Hepatocyte (in vitro differentiated cells): ENCODE measurements at regions not wholly inside any gene's neighbourhood (a gene's known extent, or its start where the extent isn't known, plus 50 kb on each side); places are given as distances from the start of the nearest gene placed in this dataset.

Experiments used
- DNase-seq: peaks from one replicate; pipeline ENCODE4 v3.0.0-alpha.2; 2016; ENCODE audit warnings: low spot score
- H2AFZ ChIP-seq: fragments of 200-600 bp; sonication (generic); 2 replicates; pipeline ENCODE4 v1.6.0; 2016; ENCODE audit warnings: antibody characterized with exemption, mild to moderate bottlenecking
- H3K27ac ChIP-seq: fragments of 200-600 bp; sonication (generic); 2 replicates; pipeline ENCODE4 v1.5.1; 2016; ENCODE audit warnings: mild to moderate bottlenecking
- H3K27me3 ChIP-seq: fragments of 200-600 bp; sonication (generic); 2 replicates; pipeline ENCODE4 v1.6.1; 2016
- H3K36me3 ChIP-seq: fragments of 200-600 bp; sonication (generic); replicated peaks from 2 replicates; pipeline ENCODE4 v1.5.1; 2016; ENCODE audit warnings: low read depth; ENCODE audit not compliant: insufficient read depth
- H3K4me1 ChIP-seq: fragments of 200-600 bp; sonication (generic); 2 replicates; pipeline ENCODE4 v1.5.1; 2016; ENCODE audit warnings: mild to moderate bottlenecking, moderate library complexity; ENCODE audit not compliant: insufficient read depth
- H3K4me2 ChIP-seq: fragments of 200-600 bp; sonication (generic); 2 replicates; pipeline ENCODE4 v1.6.0; 2016
- H3K4me3 ChIP-seq: fragments of 200-600 bp; sonication (generic); 2 replicates; pipeline ENCODE4 v1.5.1; 2016; ENCODE audit warnings: mild to moderate bottlenecking
- H3K79me2 ChIP-seq: fragments of 200-600 bp; sonication (generic); 2 replicates; pipeline ENCODE4 v1.6.0; 2017; ENCODE audit warnings: mild to moderate bottlenecking
- H3K9me2 ChIP-seq: fragments of 200-600 bp; sonication (generic); replicated peaks from 2 replicates; pipeline ENCODE4 v1.6.0; 2017; ENCODE audit warnings: mild to moderate bottlenecking; ENCODE audit not compliant: insufficient read depth
- H3K9me3 ChIP-seq: fragments of 200-600 bp; sonication (generic); 2 replicates; pipeline ENCODE4 v1.5.1; 2016; ENCODE audit warnings: low read depth, mild to moderate bottlenecking
- H4K20me1 ChIP-seq: fragments of 200-600 bp; sonication (generic); 2 replicates; pipeline ENCODE4 v1.6.0; 2016; ENCODE audit warnings: mild to moderate bottlenecking; ENCODE audit not compliant: insufficient read depth, poor library complexity, severe bottlenecking
- CTCF ChIP-seq: fragments of 200-600 bp; sonication (generic); IDR thresholded peaks from 2 replicates; pipeline ENCODE4 v1.5.1; 2016; ENCODE audit warnings: antibody characterized with exemption, mild to moderate bottlenecking; ENCODE audit not compliant: poor library complexity
- EZH2 ChIP-seq: fragments of 200-600 bp; sonication (generic); IDR thresholded peaks from 2 replicates; pipeline ENCODE4 v1.6.1; 2016; ENCODE audit warnings: antibody characterized with exemption, mild to moderate bottlenecking, borderline replicate concordance
- EZH2phosphoT487 ChIP-seq: fragments of 200-600 bp; sonication (generic); IDR thresholded peaks from one replicate; pipeline ENCODE4 v1.6.1; 2018; ENCODE audit warnings: antibody characterized with exemption, mild to moderate bottlenecking, low read depth, moderate library complexity; ENCODE audit not compliant: unreplicated experiment, severe bottlenecking
- WGBS: methylation state at CpG from one replicate; pipeline ENCODE4 v1.1.6; 2016; ENCODE audit warnings: low lambda C conversion rate; ENCODE audit errors: missing lambda C conversion rate; 5-methylcytosine and 5-hydroxymethylcytosine counted together

GRCh38 chr6:113659762-113660404 is 197.3 kb upstream of the MARCKS start:
- Histone ChIP-seq H4K20me1 (no peaks in the 10 kb centered on the region), H3K79me2 (no peaks in the 10 kb centered on the region), H3K4me3 (no peak overlapping the region), H3K4me1 (no peaks in the 10 kb centered on the region), H3K27me3 (no peaks in the 10 kb centered on the region), H3K9me2 (no peaks in the 10 kb centered on the region), H2AFZ (no peak overlapping the region), H3K4me2 (no peak overlapping the region), H3K9me3 (no peaks in the 10 kb centered on the region), H3K36me3 (no peaks in the 10 kb centered on the region), H3K27ac (no peak overlapping the region)
- 86% methylated on average over 4 of the region's 4 CpGs for WGBS
- DNase-seq = no peak
- TF ChIP-seq CTCF (no peak), EZH2phosphoT487 (no peak), EZH2 (no peak)

- H3K9me2 ChIP-seq = no peaks in the 10 kb centered on the region
These were observed 196.3 kb upstream of the MARCKS start for GRCh38 chr6:113660819-113661218.

GRCh38 chr6:113662093-113662665 is 195.0 kb upstream of the MARCKS start:
- 82% methylated on average over 3 of the region's 3 CpGs for WGBS
- H3K27me3 ChIP-seq = no peaks in the 10 kb centered on the region
- no peak overlapping the region for H3K4me3 ChIP-seq
- H3K79me2 ChIP-seq = no peaks in the 10 kb centered on the region
- no peaks in the 10 kb centered on the region for H4K20me1 ChIP-seq
- H3K9me2 ChIP-seq = no peaks in the 10 kb centered on the region
- H3K27ac ChIP-seq = no peak overlapping the region
- no peak for DNase-seq
- H3K4me1 ChIP-seq = no peaks in the 10 kb centered on the region
- H3K36me3 ChIP-seq = no peaks in the 10 kb centered on the region
- no peaks in the 10 kb centered on the region for H3K9me3 ChIP-seq
- no peak overlapping the region for H2AFZ ChIP-seq
- no peak overlapping the region for H3K4me2 ChIP-seq
- TF ChIP-seq EZH2phosphoT487 (no peak), EZH2 (no peak), CTCF (no peak)

More at GRCh38 chr6:113660819-113661218, 196.3 kb upstream of the MARCKS start:
- H3K4me3 ChIP-seq = no peak overlapping the region
- H3K4me1 ChIP-seq = no peaks in the 10 kb centered on the region
- WGBS = 59% methylated on average over 2 of the region's 2 CpGs
- no peaks in the 10 kb centered on the region for H3K79me2 ChIP-seq
- H3K27ac ChIP-seq = no peak overlapping the region
- H4K20me1 ChIP-seq = no peaks in the 10 kb centered on the region
- H3K27me3 ChIP-seq = no peaks in the 10 kb centered on the region
- TF ChIP-seq CTCF (no peak), EZH2 (no peak), EZH2phosphoT487 (no peak)
- H3K4me2 ChIP-seq = no peak overlapping the region
- DNase-seq = no peak
- no peaks in the 10 kb centered on the region for H3K36me3 ChIP-seq
- H3K9me3 ChIP-seq = no peaks in the 10 kb centered on the region
- no peak overlapping the region for H2AFZ ChIP-seq
